Epithelial cell of prostate (primary cell): ENCODE measurements at regions not wholly inside any gene's neighbourhood (a gene's known extent, or its start where the extent isn't known, plus 50 kb on each side); places are given as distances from the start of the nearest gene placed in this dataset.
"Not testable (repeated sequence)": the region's sequence is repeated elsewhere in the genome, so short reads cannot be mapped to it uniquely, and the experiment has no call there.

ENCODE experiments used
- DNase-seq: peaks from one replicate; pipeline ENCODE4 v3.0.0-alpha.2; 2011; ENCODE audit warnings: low read depth, low spot score
- H3K27ac ChIP-seq: fragments of 450-650 bp; 2 replicates; pipeline ENCODE4 v1.5.1; 2017; ENCODE audit warnings: mild to moderate bottlenecking

- H3K27ac ChIP-seq: no peak overlapping the region
- no peak for DNase-seq
These were observed 71.2 kb upstream of the INSIG1 start for GRCh38 chr7:155226261-155227003.

- no peak overlapping the region for H3K27ac ChIP-seq
- DNase-seq: no peak
These were observed 70.5 kb upstream of the INSIG1 start for GRCh38 chr7:155227004-155227787.

- no peak for DNase-seq
- H3K27ac ChIP-seq: no peak overlapping the region
These were observed 69.8 kb upstream of the INSIG1 start for GRCh38 chr7:155227788-155228458.

GRCh38 chr7:155228459-155228845 is 69.2 kb upstream of the INSIG1 start:
- H3K27ac ChIP-seq: no peak overlapping the region
- DNase-seq: no peak

- H3K27ac ChIP-seq: peak overlapping the region; percentile 86
- DNase-seq: no peak
These were observed 68.8 kb upstream of the INSIG1 start for GRCh38 chr7:155228894-155229293.

- peak overlapping the region; percentile 86 for H3K27ac ChIP-seq
These were observed 68.0 kb upstream of the INSIG1 start for GRCh38 chr7:155229548-155230168.

GRCh38 chr7:155230169-155230593 is 67.5 kb upstream of the INSIG1 start:
- peak overlapping the region; percentile 86 for H3K27ac ChIP-seq
- peak; percentile 100 for DNase-seq

More at GRCh38 chr7:155229548-155230168, 68.0 kb upstream of the INSIG1 start:
- peak; percentile 51 for DNase-seq

- peak overlapping the region; percentile 86 for H3K27ac ChIP-seq
- DNase-seq: no peak
These were observed 66.4 kb upstream of the INSIG1 start for GRCh38 chr7:155231241-155231800.

- H3K27ac ChIP-seq: no peak overlapping the region
- DNase-seq: no peak
These were observed 65.7 kb upstream of the INSIG1 start for GRCh38 chr7:155231941-155232340.

- no peak for DNase-seq
- no peak overlapping the region for H3K27ac ChIP-seq
These were observed 64.8 kb upstream of the INSIG1 start for GRCh38 chr7:155232911-155233310.

- DNase-seq: no peak
- H3K27ac ChIP-seq: no peak overlapping the region
These were observed 64.1 kb upstream of the INSIG1 start for GRCh38 chr7:155233311-155234157.

- H3K27ac ChIP-seq: no peak overlapping the region
- no peak for DNase-seq
These were observed 63.6 kb upstream of the INSIG1 start for GRCh38 chr7:155234158-155234492.

- no peak overlapping the region for H3K27ac ChIP-seq
- DNase-seq: no peak
These were observed 62.5 kb upstream of the INSIG1 start for GRCh38 chr7:155234950-155235789.

GRCh38 chr7:155236386-155236785 is 61.3 kb upstream of the INSIG1 start:
- no peak overlapping the region for H3K27ac ChIP-seq
- DNase-seq: no peak

GRCh38 chr7:155237297-155237696 is 60.4 kb upstream of the INSIG1 start:
- no peak for DNase-seq
- no peak overlapping the region for H3K27ac ChIP-seq

GRCh38 chr7:155237730-155238129 is 59.9 kb upstream of the INSIG1 start:
- H3K27ac ChIP-seq: no peak overlapping the region
- no peak for DNase-seq

GRCh38 chr7:155239431-155240087 is 58.1 kb upstream of the INSIG1 start:
- H3K27ac ChIP-seq: not testable (repeated sequence)
- DNase-seq: peak; percentile 41

GRCh38 chr7:155244675-155245074 is 53.0 kb upstream of the INSIG1 start:
- no peak for DNase-seq
- H3K27ac ChIP-seq: no peak overlapping the region
